B cell (primary cell): ENCODE measurements at regions not wholly inside any gene's neighbourhood (a gene's known extent, or its start where the extent isn't known, plus 50 kb on each side); places are given as distances from the start of the nearest gene placed in this dataset.

Experiments
- ATAC-seq: fragments of 200-7000 bp; cut with Tn5 transposase; one replicate; pipeline ENCODE4 v1.10.0; 2021; ENCODE audit warnings: low read depth, mild to moderate bottlenecking, moderate number of reproducible peaks, moderate library complexity
- CTCF ChIA-PET: fragments of 350-600 bp; sonication (Branson Sonifier 250); formaldehyde crosslinking; loops from one replicate; lab custom pipeline; 2021; ENCODE audit warnings: antibody characterized with exemption, inconsistent platforms; lab: Charles Lee
- POLR2A ChIA-PET: fragments of 350-600 bp; sonication (Branson Sonifier 250); formaldehyde crosslinking; loops from one replicate; lab custom pipeline; 2021; ENCODE audit warnings: antibody characterized with exemption; lab: Charles Lee
- DNase-seq: peaks from one replicate; pipeline ENCODE4 v3.0.0; 2013
- H2AFZ ChIP-seq: 2 replicates; pipeline ENCODE4 v1.6.1; 2012; ENCODE audit warnings: mild to moderate bottlenecking, low read depth, low read length; ENCODE audit not compliant: insufficient read depth, poor library complexity, severe bottlenecking
- H3K27ac ChIP-seq, 2 donors: 1 replicate in 1 of 2; 2 replicates in 1 of 2; pipeline ENCODE4 v1.5.1; 2012 to 2013; ENCODE audit warnings: low read length in 2 of 2, mild to moderate bottlenecking in 2 of 2, moderate library complexity in 1 of 2
- H3K27me3 ChIP-seq, 4 experiments: fragments of 200-600 bp in 1 of 4; sonication (generic) in 1 of 4; replicated peaks in 1 of 4; 1 replicate in 2 of 4; 2 replicates in 2 of 4; pipeline versions ENCODE4 v1.6.1 to v1.7.0; 2013 to 2016; ENCODE audit warnings: low read length in 3 of 4, mild to moderate bottlenecking in 2 of 4, mixed read lengths in 1 of 4, moderate library complexity in 1 of 4; ENCODE audit not compliant: insufficient read depth in 4 of 4, control insufficient read depth in 3 of 4; ENCODE audit errors: control extremely low read depth in 1 of 4
- H3K36me3 ChIP-seq, 2 experiments: replicated peaks in 1 of 2; 1 replicate in 1 of 2; 2 replicates in 1 of 2; pipeline versions ENCODE4 v1.6.1 to v1.7.1; 2013; ENCODE audit warnings: low read length in 1 of 2; ENCODE audit not compliant: insufficient read depth in 2 of 2, control insufficient read depth in 1 of 2; ENCODE audit errors: control extremely low read depth in 1 of 2, extremely low read depth in 1 of 2
- H3K4me1 ChIP-seq, 2 donors: fragments of 200-600 bp in 1 of 2; sonication (generic) in 1 of 2; 1 replicate in 1 of 2; 2 replicates in 1 of 2; pipeline versions ENCODE4 v1.5.1 to v1.6.1; 2013 to 2017; ENCODE audit warnings: low read length in 2 of 2; ENCODE audit not compliant: control insufficient read depth in 2 of 2, insufficient read depth in 2 of 2
- H3K4me2 ChIP-seq: replicated peaks from 2 replicates; pipeline ENCODE3; 2012; ENCODE audit warnings: mild to moderate bottlenecking, low read depth, low read length; ENCODE audit not compliant: poor library complexity, severe bottlenecking
- H3K4me3 ChIP-seq, 5 experiments: fragments of 200-600 bp in 1 of 5; sonication (generic) in 1 of 5; 1 replicate in 3 of 5; 2 replicates in 2 of 5; pipeline versions ENCODE4 v1.5.1 to v1.7.0; 2011 to 2016; ENCODE audit warnings: low read length in 4 of 5, mild to moderate bottlenecking in 4 of 5, low read depth in 2 of 5, control low read depth in 1 of 5, moderate library complexity in 1 of 5; ENCODE audit not compliant: insufficient read depth in 1 of 5; ENCODE audit errors: control extremely low read depth in 1 of 5, extremely low read depth in 1 of 5
- H3K79me2 ChIP-seq: fragments of 200-600 bp; sonication (generic); one replicate; pipeline ENCODE4 v1.6.0; 2016; ENCODE audit warnings: low read length; ENCODE audit not compliant: control insufficient read depth, insufficient read depth
- H3K9ac ChIP-seq: fragments of 200-600 bp; sonication (generic); 2 replicates; pipeline ENCODE4 v1.6.1; 2017; ENCODE audit warnings: mild to moderate bottlenecking, low read length, moderate library complexity
- H3K9me3 ChIP-seq, 3 donors: one replicate each; pipeline versions ENCODE4 v1.6.1 to v1.7.1; 2013; ENCODE audit warnings: low read length in 2 of 3; ENCODE audit not compliant: control insufficient read depth in 2 of 3, insufficient read depth in 1 of 3; ENCODE audit errors: control extremely low read depth in 1 of 3
- H4K20me1 ChIP-seq: 2 replicates; pipeline ENCODE4 v1.6.0; 2012; ENCODE audit warnings: mild to moderate bottlenecking, low read length; ENCODE audit not compliant: insufficient read depth, control insufficient read depth, poor library complexity, severe bottlenecking
- H3K27ac Mint-ChIP-seq: one replicate; pipeline ENCODE4 v1.8.0; 2021; ENCODE audit warnings: mixed read lengths
- H3K27me3 Mint-ChIP-seq: one replicate; pipeline ENCODE4 v1.8.0; 2021; ENCODE audit warnings: mixed read lengths
- H3K4me1 Mint-ChIP-seq: one replicate; pipeline ENCODE4 v1.8.0; 2021; ENCODE audit warnings: mixed read lengths
- H3K4me3 Mint-ChIP-seq: one replicate; pipeline ENCODE4 v1.8.0; 2021; ENCODE audit warnings: mixed read lengths
- H3K9me3 Mint-ChIP-seq: one replicate; pipeline ENCODE4 v1.8.0; 2022; ENCODE audit warnings: mixed read lengths; ENCODE audit not compliant: insufficient read depth
- EZH2 ChIP-seq: IDR thresholded peaks from 2 replicates; pipeline ENCODE4 v1.6.1; 2012; ENCODE audit warnings: borderline replicate concordance, low read depth, mild to moderate bottlenecking, moderate library complexity, low read length; ENCODE audit not compliant: insufficient read depth, poor library complexity, severe bottlenecking
- WGBS: methylation state at CpG from one replicate; pipeline ENCODE4 v1.1.5; 2013; ENCODE audit warnings: missing lambda C conversion rate; ENCODE audit not compliant: insufficient coverage; 5-methylcytosine and 5-hydroxymethylcytosine counted together
- intact Hi-C: fragments of 100-400 bp; cut with micrococcal nuclease; formaldehyde crosslinking; loops from one replicate; pipeline ENCODE4 v1.10.0; 2022
- TF ChIP-seq, protein P1 (sequence below): fragments of 200-600 bp; IDR thresholded peaks from one replicate; pipeline ENCODE4 v1.8.0; 2022; ENCODE audit warnings: antibody characterized with exemption, mild to moderate bottlenecking

DNA sequence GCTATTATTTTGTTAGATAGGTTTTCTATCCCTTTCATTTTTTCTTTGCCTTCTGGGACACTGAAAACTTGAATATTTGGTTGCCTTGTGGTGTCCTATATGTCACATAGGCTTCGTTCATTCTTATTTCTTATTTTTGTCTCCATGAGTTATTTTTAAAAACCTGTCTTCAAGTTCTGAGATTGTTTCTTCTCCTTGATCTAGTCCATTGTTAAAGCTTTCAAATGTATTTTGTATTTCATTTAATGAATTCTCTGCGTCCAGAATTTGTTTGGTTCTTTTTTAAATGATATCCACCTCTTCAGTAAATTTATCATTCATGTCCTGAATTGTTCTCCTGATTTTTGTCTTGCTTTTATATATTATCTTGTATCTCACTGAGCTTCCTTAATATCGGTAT is 243.2 kb upstream of the BMP2 start:
- Histone ChIP-seq H2AFZ (no peak overlapping the region), H3K9ac (no peak overlapping the region), H3K4me2 (no peak overlapping the region), H3K27ac (no peak overlapping the region), H3K4me1 (no peaks in the 10 kb centered on the region), H3K4me3 (no peak overlapping the region), H3K79me2 (no peaks in the 10 kb centered on the region), H4K20me1 (no peaks in the 10 kb centered on the region), H3K9me3 (peaks cover 0 to 14% (median 12%) of the 10 kb centered on the region in 3 donors), H3K36me3 (no peaks in the 10 kb centered on the region), H3K27me3 (no peaks in the 10 kb centered on the region)
- POLR2A ChIA-PET = no interaction called here
- TF ChIP-seq, protein P1, sequence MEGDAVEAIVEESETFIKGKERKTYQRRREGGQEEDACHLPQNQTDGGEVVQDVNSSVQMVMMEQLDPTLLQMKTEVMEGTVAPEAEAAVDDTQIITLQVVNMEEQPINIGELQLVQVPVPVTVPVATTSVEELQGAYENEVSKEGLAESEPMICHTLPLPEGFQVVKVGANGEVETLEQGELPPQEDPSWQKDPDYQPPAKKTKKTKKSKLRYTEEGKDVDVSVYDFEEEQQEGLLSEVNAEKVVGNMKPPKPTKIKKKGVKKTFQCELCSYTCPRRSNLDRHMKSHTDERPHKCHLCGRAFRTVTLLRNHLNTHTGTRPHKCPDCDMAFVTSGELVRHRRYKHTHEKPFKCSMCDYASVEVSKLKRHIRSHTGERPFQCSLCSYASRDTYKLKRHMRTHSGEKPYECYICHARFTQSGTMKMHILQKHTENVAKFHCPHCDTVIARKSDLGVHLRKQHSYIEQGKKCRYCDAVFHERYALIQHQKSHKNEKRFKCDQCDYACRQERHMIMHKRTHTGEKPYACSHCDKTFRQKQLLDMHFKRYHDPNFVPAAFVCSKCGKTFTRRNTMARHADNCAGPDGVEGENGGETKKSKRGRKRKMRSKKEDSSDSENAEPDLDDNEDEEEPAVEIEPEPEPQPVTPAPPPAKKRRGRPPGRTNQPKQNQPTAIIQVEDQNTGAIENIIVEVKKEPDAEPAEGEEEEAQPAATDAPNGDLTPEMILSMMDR = no peak
- TF ChIP-seq EZH2 = no peak
- Mint-ChIP-seq H3K4me3 (no peak overlapping the region), H3K27ac (no peak overlapping the region), H3K9me3 (peaks cover 15% of the 10 kb centered on the region), H3K27me3 (no peaks in the 10 kb centered on the region), H3K4me1 (no peaks in the 10 kb centered on the region)
- ATAC-seq = no peak
- CTCF ChIA-PET = no interaction called here
- intact Hi-C loops = no loop called here
- WGBS = no CpG with 5 or more reads among the region's 3 CpGs
- no peak for DNase-seq

DNA sequence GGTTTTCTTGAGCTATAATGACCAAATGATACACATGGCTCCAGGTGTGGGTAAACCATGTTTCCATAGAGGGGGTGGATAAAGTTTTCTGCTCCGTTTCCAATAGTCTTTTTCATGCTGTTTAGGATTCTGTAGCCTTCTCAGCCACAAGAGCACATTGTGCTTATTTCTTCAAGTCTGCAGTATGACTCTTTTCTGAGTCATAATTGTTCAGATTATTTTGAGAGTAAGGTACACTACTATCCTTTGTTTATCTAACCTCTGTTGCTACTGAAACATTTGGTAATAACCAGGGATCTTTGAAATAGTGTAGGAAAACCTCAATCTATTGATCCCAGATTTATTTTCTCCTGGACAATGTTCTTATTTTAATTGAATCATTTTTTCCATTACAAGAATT is 247.9 kb upstream of the BMP2 start:
- H3K79me2 ChIP-seq = no peaks in the 10 kb centered on the region
- 88% methylated on average over 1 of the region's 1 CpG for WGBS
- ATAC-seq (no peak), DNase-seq (no peak)
- no peaks in the 10 kb centered on the region for H3K27me3 ChIP-seq
- TF ChIP-seq, protein P1 = no peak
- TF ChIP-seq EZH2 = no peak
- no peaks in the 10 kb centered on the region for H3K4me1 ChIP-seq
- H3K4me3 Mint-ChIP-seq = no peak overlapping the region
- H3K9me3 ChIP-seq = peaks cover 0 to 7% (median 0%) of the 10 kb centered on the region in 3 donors
- H4K20me1 ChIP-seq = no peaks in the 10 kb centered on the region
- peaks cover 13% of the 10 kb centered on the region for H3K9me3 Mint-ChIP-seq
- H3K9ac ChIP-seq = no peak overlapping the region
- intact Hi-C loops = no loop called here
- CTCF ChIA-PET = no interaction called here
- no peak overlapping the region for H2AFZ ChIP-seq
- no peak overlapping the region for H3K4me3 ChIP-seq
- POLR2A ChIA-PET = no interaction called here
- no peak overlapping the region for H3K27ac ChIP-seq
- H3K36me3 ChIP-seq = no peaks in the 10 kb centered on the region
- no peaks in the 10 kb centered on the region for H3K27me3 Mint-ChIP-seq
- no peaks in the 10 kb centered on the region for H3K4me1 Mint-ChIP-seq
- no peak overlapping the region for H3K4me2 ChIP-seq
- no peak overlapping the region for H3K27ac Mint-ChIP-seq
